ENCODE measurements at regions not wholly inside any gene's neighbourhood (a gene's known extent, or its start where the extent isn't known, plus 50 kb on each side); places are given as distances from the start of the nearest gene placed in this dataset.

GRCh38 chr1:230003409-230003808 lies 63.6 kb upstream of the GALNT2 start:
- TF ChIP-seq, protein P1, sequence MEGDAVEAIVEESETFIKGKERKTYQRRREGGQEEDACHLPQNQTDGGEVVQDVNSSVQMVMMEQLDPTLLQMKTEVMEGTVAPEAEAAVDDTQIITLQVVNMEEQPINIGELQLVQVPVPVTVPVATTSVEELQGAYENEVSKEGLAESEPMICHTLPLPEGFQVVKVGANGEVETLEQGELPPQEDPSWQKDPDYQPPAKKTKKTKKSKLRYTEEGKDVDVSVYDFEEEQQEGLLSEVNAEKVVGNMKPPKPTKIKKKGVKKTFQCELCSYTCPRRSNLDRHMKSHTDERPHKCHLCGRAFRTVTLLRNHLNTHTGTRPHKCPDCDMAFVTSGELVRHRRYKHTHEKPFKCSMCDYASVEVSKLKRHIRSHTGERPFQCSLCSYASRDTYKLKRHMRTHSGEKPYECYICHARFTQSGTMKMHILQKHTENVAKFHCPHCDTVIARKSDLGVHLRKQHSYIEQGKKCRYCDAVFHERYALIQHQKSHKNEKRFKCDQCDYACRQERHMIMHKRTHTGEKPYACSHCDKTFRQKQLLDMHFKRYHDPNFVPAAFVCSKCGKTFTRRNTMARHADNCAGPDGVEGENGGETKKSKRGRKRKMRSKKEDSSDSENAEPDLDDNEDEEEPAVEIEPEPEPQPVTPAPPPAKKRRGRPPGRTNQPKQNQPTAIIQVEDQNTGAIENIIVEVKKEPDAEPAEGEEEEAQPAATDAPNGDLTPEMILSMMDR (IDR thresholded peaks at IDR 0.05; ENCODE audit: low read depth, low read length), result no peak
- TF ChIP-seq POLR2A (IDR thresholded peaks at IDR 0.05; ENCODE audit: extremely low read depth, insufficient read length) (no peak), MAX (IDR thresholded peaks at IDR 0.05; ENCODE audit: low read depth, low read length) (no peak), MYC (IDR thresholded peaks at IDR 0.05; ENCODE audit: low read depth, low read length) (no peak)

Measured in NB4 (cell line).